ENCODE measurements at regions not wholly inside any gene's neighbourhood (a gene's known extent, or its start where the extent isn't known, plus 50 kb on each side); places are given as distances from the start of the nearest gene placed in this dataset.
"Not testable (repeated sequence)": the region's sequence is repeated elsewhere in the genome, so short reads cannot be mapped to it uniquely, and the experiment has no call there.

DNA sequence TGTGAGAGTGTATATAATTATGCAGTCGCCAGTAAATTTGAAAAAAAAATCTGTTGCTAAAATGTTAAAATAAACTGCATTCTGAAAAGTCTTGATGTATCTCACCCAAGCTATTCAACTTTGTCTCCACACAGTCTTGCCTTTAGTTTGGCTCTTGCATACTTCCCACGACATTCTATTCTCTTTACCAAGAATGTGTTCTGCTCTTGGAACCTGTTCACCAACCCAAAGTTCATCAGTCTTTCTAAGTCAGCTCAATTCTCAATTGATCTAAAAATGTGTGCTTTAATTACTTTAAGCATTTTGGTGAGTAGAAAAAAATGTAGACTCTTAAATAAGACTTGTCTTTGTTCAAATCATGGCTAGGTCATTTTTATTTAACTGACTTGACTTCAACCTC, 657.7 kb upstream of the TBL1XR1 start:
- in situ Hi-C loops (cut with MboI; ENCODE audit: low pct_unique_long_range_greater_than_20kb, low sequenced_read_pairs, unreplicated experiment): no loop called here
- TF ChIP-seq, protein P1, sequence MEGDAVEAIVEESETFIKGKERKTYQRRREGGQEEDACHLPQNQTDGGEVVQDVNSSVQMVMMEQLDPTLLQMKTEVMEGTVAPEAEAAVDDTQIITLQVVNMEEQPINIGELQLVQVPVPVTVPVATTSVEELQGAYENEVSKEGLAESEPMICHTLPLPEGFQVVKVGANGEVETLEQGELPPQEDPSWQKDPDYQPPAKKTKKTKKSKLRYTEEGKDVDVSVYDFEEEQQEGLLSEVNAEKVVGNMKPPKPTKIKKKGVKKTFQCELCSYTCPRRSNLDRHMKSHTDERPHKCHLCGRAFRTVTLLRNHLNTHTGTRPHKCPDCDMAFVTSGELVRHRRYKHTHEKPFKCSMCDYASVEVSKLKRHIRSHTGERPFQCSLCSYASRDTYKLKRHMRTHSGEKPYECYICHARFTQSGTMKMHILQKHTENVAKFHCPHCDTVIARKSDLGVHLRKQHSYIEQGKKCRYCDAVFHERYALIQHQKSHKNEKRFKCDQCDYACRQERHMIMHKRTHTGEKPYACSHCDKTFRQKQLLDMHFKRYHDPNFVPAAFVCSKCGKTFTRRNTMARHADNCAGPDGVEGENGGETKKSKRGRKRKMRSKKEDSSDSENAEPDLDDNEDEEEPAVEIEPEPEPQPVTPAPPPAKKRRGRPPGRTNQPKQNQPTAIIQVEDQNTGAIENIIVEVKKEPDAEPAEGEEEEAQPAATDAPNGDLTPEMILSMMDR (IDR thresholded peaks at IDR 0.05; ENCODE audit: extremely low read depth, insufficient read depth, missing control alignments): no peak
- DNase-seq (ENCODE audit: low spot score): no peak

DNA sequence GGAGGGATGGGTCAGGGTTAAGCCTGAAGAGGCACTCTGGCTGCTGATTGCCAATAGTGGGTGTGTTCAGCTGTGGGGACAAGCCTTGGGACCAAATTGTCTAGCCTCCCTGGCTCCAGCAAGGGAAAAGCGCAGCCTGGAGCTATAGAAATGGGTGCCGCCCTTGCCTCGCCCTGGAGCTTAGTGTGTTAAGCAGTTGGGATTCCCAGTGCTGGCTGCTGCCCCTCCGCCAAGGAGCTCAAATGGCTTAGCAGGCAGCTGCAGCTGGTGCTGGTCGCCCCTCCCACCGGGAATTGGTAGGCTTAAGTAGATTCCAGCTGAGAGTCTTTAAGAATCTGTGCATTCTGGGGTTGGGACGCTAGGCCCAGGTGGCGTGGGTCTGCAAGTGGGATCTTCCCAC, 662.9 kb upstream of the TBL1XR1 start:
- in situ Hi-C loops (cut with MboI; ENCODE audit: low pct_unique_long_range_greater_than_20kb, low sequenced_read_pairs, unreplicated experiment): no loop called here
- TF ChIP-seq, protein P1 (IDR thresholded peaks at IDR 0.05; ENCODE audit: extremely low read depth, insufficient read depth, missing control alignments): no peak
- DNase-seq (ENCODE audit: low spot score): no peak

DNA sequence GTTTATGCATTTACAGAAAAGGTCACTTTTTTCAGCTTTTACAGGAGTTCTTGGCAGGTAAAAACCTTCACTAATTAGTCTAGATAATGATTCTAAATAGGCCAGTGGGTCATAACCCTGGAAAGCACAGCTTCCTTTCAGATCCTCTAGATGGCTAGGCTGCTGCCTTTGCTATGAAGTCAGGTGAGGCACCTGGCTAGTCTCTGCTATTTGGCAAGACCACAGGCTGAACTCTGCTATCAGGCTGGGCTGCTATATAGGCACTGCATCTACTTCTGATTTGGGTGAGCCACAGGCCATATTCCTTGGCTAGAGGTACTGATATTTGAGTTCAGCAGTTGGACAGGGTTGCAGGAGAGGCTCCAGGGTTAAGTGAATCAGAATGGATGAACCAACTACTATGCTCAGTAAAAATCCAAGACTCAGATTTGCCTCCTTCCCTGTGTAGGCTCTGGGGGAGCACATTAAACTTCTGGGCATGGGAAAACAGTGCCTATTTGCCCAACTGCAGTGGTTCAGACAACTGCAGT, 665.7 kb upstream of the TBL1XR1 start:
- in situ Hi-C loops (cut with MboI; ENCODE audit: low pct_unique_long_range_greater_than_20kb, low sequenced_read_pairs, unreplicated experiment): no loop called here
- no peak for DNase-seq (ENCODE audit: low spot score)
- TF ChIP-seq, protein P1 (IDR thresholded peaks at IDR 0.05; ENCODE audit: extremely low read depth, insufficient read depth, missing control alignments): no peak

DNA sequence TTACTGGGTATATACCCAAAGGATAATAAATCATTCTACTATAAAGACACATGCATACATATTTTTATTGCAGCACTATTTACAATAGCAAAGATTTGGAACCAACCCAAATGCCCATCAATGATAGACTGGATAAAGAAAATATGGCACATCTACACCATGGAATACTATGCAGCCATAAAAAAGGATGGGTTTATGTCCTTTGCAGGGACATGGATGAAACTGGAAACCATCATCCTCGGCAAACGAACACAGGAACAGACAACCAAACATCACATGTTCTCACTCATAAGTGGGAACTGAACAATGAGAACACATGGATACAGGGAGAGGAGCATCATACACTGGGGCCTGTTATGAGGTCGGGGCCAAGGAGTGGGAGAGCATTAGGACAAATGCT, 665.0 kb upstream of the KCNMB2 start:
- DNase-seq (ENCODE audit: low spot score); in situ Hi-C loops (cut with MboI; ENCODE audit: low pct_unique_long_range_greater_than_20kb, low sequenced_read_pairs, unreplicated experiment): not testable (repeated sequence)

DNA sequence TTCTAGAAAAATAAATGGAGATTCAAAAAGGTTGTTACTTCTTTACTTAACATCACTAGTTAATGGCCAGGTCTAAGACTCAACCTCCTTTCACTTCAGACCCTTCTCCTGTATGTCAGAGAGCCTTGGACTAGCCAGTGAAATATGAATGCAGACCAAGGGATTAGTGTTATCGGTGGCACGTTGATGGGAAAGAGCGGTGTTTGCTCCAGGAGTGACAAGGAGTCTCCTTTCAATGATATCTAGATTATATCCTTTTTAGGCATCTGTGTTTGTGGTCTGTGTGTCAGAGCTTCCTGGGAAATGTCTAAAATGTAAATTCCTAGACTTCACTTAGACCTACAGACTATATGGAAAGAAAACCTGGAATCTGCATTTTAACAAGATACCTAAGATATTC, 658.0 kb upstream of the KCNMB2 start:
- no peak for DNase-seq (ENCODE audit: low spot score)
- in situ Hi-C loops (cut with MboI; ENCODE audit: low pct_unique_long_range_greater_than_20kb, low sequenced_read_pairs, unreplicated experiment): no loop called here
- TF ChIP-seq, protein P1 (IDR thresholded peaks at IDR 0.05; ENCODE audit: extremely low read depth, insufficient read depth, missing control alignments): no peak

DNA sequence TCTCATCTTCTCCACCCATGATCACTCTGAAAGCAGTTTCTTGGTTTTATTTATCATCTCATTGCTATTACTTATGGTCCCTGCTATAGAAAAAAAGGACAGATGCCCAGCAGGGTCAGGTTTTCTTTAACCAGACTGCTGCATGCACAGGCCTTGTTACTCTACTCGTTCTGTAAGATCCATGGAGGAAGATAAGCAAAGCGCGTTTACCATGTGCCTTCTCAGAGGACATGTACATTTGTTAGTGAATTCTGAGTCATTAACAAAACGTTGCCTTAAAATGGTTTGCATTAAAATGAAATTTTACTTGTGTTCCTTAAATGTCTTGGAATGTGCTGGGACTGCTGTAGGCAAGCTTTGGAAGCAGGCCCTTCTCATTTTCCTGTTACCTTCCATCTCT, 657.3 kb upstream of the KCNMB2 start:
- in situ Hi-C loops (cut with MboI; ENCODE audit: low pct_unique_long_range_greater_than_20kb, low sequenced_read_pairs, unreplicated experiment): no loop called here

DNA sequence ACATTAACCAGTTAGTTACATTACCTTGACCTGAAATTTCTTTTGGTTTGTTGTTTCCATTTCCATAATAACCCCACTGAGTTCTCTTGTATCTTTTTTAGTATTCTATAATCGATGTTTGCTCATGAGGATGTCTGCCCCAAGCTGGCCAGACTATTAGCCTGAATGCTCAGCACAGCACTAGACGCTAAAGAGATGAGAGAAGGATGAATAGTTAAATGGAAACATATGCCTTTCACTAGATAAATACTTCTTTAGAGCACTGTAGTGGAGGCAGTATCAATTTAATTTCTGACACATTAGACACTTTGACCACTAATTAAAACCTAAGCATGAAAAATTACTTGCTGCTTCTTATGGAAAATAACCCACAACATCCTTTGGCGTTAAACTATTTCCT, 654.9 kb upstream of the KCNMB2 start:
- in situ Hi-C loops (cut with MboI; ENCODE audit: low pct_unique_long_range_greater_than_20kb, low sequenced_read_pairs, unreplicated experiment): no loop called here
- no peak for DNase-seq (ENCODE audit: low spot score)
- TF ChIP-seq, protein P1 (IDR thresholded peaks at IDR 0.05; ENCODE audit: extremely low read depth, insufficient read depth, missing control alignments): no peak

More for the DNA sequence above, 657.3 kb upstream of the KCNMB2 start:
- DNase-seq (ENCODE audit: low spot score): no peak
- TF ChIP-seq, protein P1 (IDR thresholded peaks at IDR 0.05; ENCODE audit: extremely low read depth, insufficient read depth, missing control alignments): no peak
